H1 (cell line): ENCODE measurements at regions not wholly inside any gene's neighbourhood (a gene's known extent, or its start where the extent isn't known, plus 50 kb on each side); places are given as distances from the start of the nearest gene placed in this dataset.

Experiments
- CTCF ChIA-PET: fragments of 300-600 bp; sonication (Branson Sonifier 250); formaldehyde crosslinking; loops from one replicate; lab custom pipeline; 2021; ENCODE audit not compliant: partially characterized antibody; lab: Charles Lee
- POLR2A ChIA-PET: fragments of 300-600 bp; sonication (Branson Sonifier 250); formaldehyde crosslinking; loops from one replicate; lab custom pipeline; 2021; ENCODE audit warnings: inconsistent platforms; ENCODE audit not compliant: partially characterized antibody; lab: Charles Lee
- DNase-seq, 2 experiments: peaks; one replicate each; pipeline versions ENCODE4 v3.0.0 to v3.0.0-alpha.2; 2010 to 2022; ENCODE audit warnings: low spot score in 2 of 2, low read depth in 1 of 2, mixed read lengths in 1 of 2
- FAIRE-seq: peaks from 2 replicates; lab custom pipeline; 2011; peaks lifted over from hg19 to GRCh38; lab: Jason Lieb, UNC
- H2AFZ ChIP-seq: 2 replicates; pipeline ENCODE4 v1.8.1; 2012; ENCODE audit warnings: low read length, inconsistent platforms
- H2AK5ac ChIP-seq: 2 replicates; pipeline ENCODE4 v1.6.1; 2013; ENCODE audit warnings: low read depth, low read length
- H2BK120ac ChIP-seq: replicated peaks from 2 replicates; pipeline ENCODE3; 2013; ENCODE audit warnings: low read depth, low read length, inconsistent platforms
- H2BK12ac ChIP-seq: 2 replicates; pipeline ENCODE4 v1.6.1; 2013; ENCODE audit warnings: low read depth, low read length
- H2BK15ac ChIP-seq: 2 replicates; pipeline ENCODE4 v1.6.1; 2013; ENCODE audit warnings: low read length
- H2BK20ac ChIP-seq: 2 replicates; pipeline ENCODE4 v1.6.1; 2013; ENCODE audit warnings: low read length
- H2BK5ac ChIP-seq: 2 replicates; pipeline ENCODE4 v1.6.1; 2013; ENCODE audit warnings: low read depth, low read length
- H3K14ac ChIP-seq: 2 replicates; pipeline ENCODE4 v1.6.1; 2013; ENCODE audit warnings: inconsistent platforms; ENCODE audit not compliant: insufficient read length
- H3K18ac ChIP-seq: 2 replicates; pipeline ENCODE4 v1.6.1; 2013; ENCODE audit warnings: low read length; ENCODE audit errors: extremely low read depth
- H3K23ac ChIP-seq: 2 replicates; pipeline ENCODE4 v1.6.1; 2013; ENCODE audit warnings: inconsistent platforms; ENCODE audit not compliant: insufficient read length
- H3K23me2 ChIP-seq: 2 replicates; pipeline ENCODE4 v1.6.1; 2013; ENCODE audit warnings: low read depth, low read length
- H3K27ac ChIP-seq: 2 replicates; pipeline ENCODE4 v1.6.1; 2011; ENCODE audit warnings: low read depth, low read length, inconsistent platforms
- H3K27me3 ChIP-seq, 4 experiments: replicated peaks in 1 of 4; 1 replicate in 1 of 4; 2 replicates in 3 of 4; pipeline versions ENCODE4 v1.6.1 to v1.8.1; 2011 to 2013; ENCODE audit warnings: low read length in 3 of 4, mild to moderate bottlenecking in 3 of 4, inconsistent platforms in 2 of 4, mixed read lengths in 2 of 4, moderate library complexity in 1 of 4; ENCODE audit not compliant: control insufficient read depth in 3 of 4, insufficient read depth in 3 of 4; ENCODE audit errors: extremely low read depth in 1 of 4
- H3K36me3 ChIP-seq, 4 experiments: 2 replicates each; pipeline versions ENCODE4 v1.6.1 to v1.8.1; 2011 to 2013; ENCODE audit warnings: mild to moderate bottlenecking in 4 of 4, low read length in 3 of 4, moderate library complexity in 2 of 4, control low read depth in 1 of 4, inconsistent platforms in 1 of 4; ENCODE audit not compliant: insufficient read depth in 4 of 4, control insufficient read depth in 2 of 4
- H3K4ac ChIP-seq: replicated peaks from 2 replicates; pipeline ENCODE3; 2013; ENCODE audit warnings: low read length, low read depth, mixed read lengths, inconsistent platforms; ENCODE audit not compliant: insufficient read length
- H3K4me1 ChIP-seq, 4 experiments: replicated peaks in 1 of 4; 1 replicate in 1 of 4; 2 replicates in 3 of 4; pipeline versions ENCODE4 v1.6.1 to v1.8.1; 2011 to 2013; ENCODE audit warnings: low read length in 3 of 4, inconsistent platforms in 2 of 4, mixed read lengths in 1 of 4; ENCODE audit not compliant: insufficient read depth in 4 of 4, control insufficient read depth in 3 of 4
- H3K4me2 ChIP-seq, 2 experiments: 2 replicates each; pipeline versions ENCODE4 v1.6.1 to v1.8.1; 2011 to 2013; ENCODE audit warnings: low read depth in 2 of 2, low read length in 2 of 2, control low read depth in 1 of 2, inconsistent platforms in 1 of 2, mild to moderate bottlenecking in 1 of 2; ENCODE audit not compliant: insufficient read depth in 1 of 2
- H3K4me3 ChIP-seq, 4 experiments: fragments of 200-600, 300-600 bp in 1 of 4; sonication (generic), shearing (Covaris generic), sonication (Bioruptor Twin) in 1 of 4; 2 replicates each; pipeline versions ENCODE4 v1.5.1 to v1.8.1; 2011 to 2016; ENCODE audit warnings: low read length in 4 of 4, low read depth in 3 of 4, control low read depth in 2 of 4, inconsistent platforms in 2 of 4, mild to moderate bottlenecking in 2 of 4, mixed read lengths in 1 of 4, moderate library complexity in 1 of 4; ENCODE audit not compliant: insufficient read depth in 2 of 4; ENCODE audit errors: extremely low read depth in 1 of 4
- H3K56ac ChIP-seq: replicated peaks from 2 replicates; pipeline ENCODE3; 2013; ENCODE audit warnings: low read depth, mild to moderate bottlenecking, mixed read lengths, low read length, inconsistent platforms; ENCODE audit not compliant: insufficient read length
- H3K79me1 ChIP-seq: 2 replicates; pipeline ENCODE4 v1.6.1; 2013; ENCODE audit warnings: low read depth, low read length, control low read depth
- H3K79me2 ChIP-seq, 2 experiments: 2 replicates each; pipeline versions ENCODE4 v1.6.1 to v1.8.1; 2012 to 2013; ENCODE audit warnings: low read length in 2 of 2, mild to moderate bottlenecking in 2 of 2, inconsistent platforms in 1 of 2; ENCODE audit not compliant: insufficient read depth in 2 of 2, control insufficient read depth in 1 of 2
- H3K9ac ChIP-seq, 4 experiments: replicated peaks in 1 of 4; 1 replicate in 1 of 4; 2 replicates in 3 of 4; pipeline versions ENCODE4 v1.6.1 to v1.8.1; 2011 to 2013; ENCODE audit warnings: low read depth in 3 of 4, low read length in 3 of 4, control low read depth in 2 of 4, mild to moderate bottlenecking in 2 of 4, moderate library complexity in 2 of 4, inconsistent platforms in 1 of 4; ENCODE audit errors: extremely low read depth in 1 of 4
- H3K9me3 ChIP-seq, 2 experiments: 2 replicates each; pipeline versions ENCODE4 v1.6.1 to v1.8.1; 2012 to 2013; ENCODE audit warnings: mild to moderate bottlenecking in 2 of 2, moderate library complexity in 2 of 2, control low read depth in 1 of 2, inconsistent platforms in 1 of 2, low read depth in 1 of 2, low read length in 1 of 2, mixed read lengths in 1 of 2; ENCODE audit not compliant: insufficient read depth in 2 of 2
- H4K20me1 ChIP-seq, 2 experiments: replicated peaks in 1 of 2; 2 replicates each; pipeline versions ENCODE3 to v1.8.1; 2011 to 2013; ENCODE audit warnings: inconsistent platforms in 2 of 2, low read length in 2 of 2, mild to moderate bottlenecking in 1 of 2; ENCODE audit not compliant: insufficient read depth in 2 of 2, control insufficient read depth in 1 of 2
- H4K5ac ChIP-seq: 2 replicates; pipeline ENCODE4 v1.6.1; 2013; ENCODE audit warnings: low read length, low read depth, mixed read lengths, inconsistent platforms; ENCODE audit not compliant: insufficient read length
- H4K8ac ChIP-seq: 2 replicates; pipeline ENCODE4 v1.8.0; 2013; ENCODE audit warnings: mild to moderate bottlenecking, moderate library complexity, low read length, inconsistent platforms; ENCODE audit not compliant: insufficient read depth; ENCODE audit errors: extremely low read depth
- H4K91ac ChIP-seq: replicated peaks from 2 replicates; pipeline ENCODE3; 2013; ENCODE audit warnings: low read length, mixed read lengths, inconsistent platforms; ENCODE audit not compliant: insufficient read length
- ATF3 ChIP-seq: IDR thresholded peaks from 2 replicates; pipeline ENCODE4 v1.6.1; 2011; ENCODE audit warnings: low read depth, mild to moderate bottlenecking, low read length; ENCODE audit not compliant: insufficient read depth
- CHD1 ChIP-seq: IDR thresholded peaks from 2 replicates; pipeline ENCODE4 v1.6.1; 2012; ENCODE audit warnings: low read depth, low read length, improper control_type of control experiment
- E2F6 ChIP-seq: IDR thresholded peaks from 2 replicates; pipeline ENCODE4 v1.6.1; 2012; ENCODE audit warnings: inconsistent platforms
- EGR1 ChIP-seq: IDR thresholded peaks from 2 replicates; pipeline ENCODE4 v1.6.1; 2011; ENCODE audit warnings: low read depth, low read length, borderline replicate concordance
- JUN ChIP-seq: IDR thresholded peaks from 2 replicates; pipeline ENCODE4 v1.6.1; 2011; ENCODE audit warnings: low read depth, mild to moderate bottlenecking, improper control_type of control experiment, low read length
- JUND ChIP-seq: IDR thresholded peaks from 2 replicates; pipeline ENCODE4 v1.6.1; 2011; ENCODE audit warnings: mild to moderate bottlenecking, improper control_type of control experiment, low read length
- NANOG ChIP-seq: IDR thresholded peaks from 2 replicates; pipeline ENCODE4 v1.6.1; 2011; ENCODE audit warnings: low read length, low read depth, mild to moderate bottlenecking, inconsistent platforms; ENCODE audit not compliant: insufficient read depth, poor library complexity, severe bottlenecking
- POU5F1 ChIP-seq: IDR thresholded peaks from 2 replicates; pipeline ENCODE4 v1.6.1; 2011; ENCODE audit warnings: low read depth, mild to moderate bottlenecking, low read length, moderate library complexity
- RAD21 ChIP-seq, 2 experiments: IDR thresholded peaks in 1 of 2; conservative IDR thresholded peaks in 1 of 2; 2 replicates each; pipeline ENCODE4 v1.6.1; 2011; ENCODE audit warnings: low read depth in 2 of 2, low read length in 2 of 2, improper control_type of control experiment in 1 of 2, inconsistent platforms in 1 of 2, mild to moderate bottlenecking in 1 of 2, moderate library complexity in 1 of 2
- RNF2 ChIP-seq: fragments of 200-900, 300-1000 bp; sonication (generic); IDR thresholded peaks from 2 replicates; pipeline ENCODE4 v1.7.1; 2016; ENCODE audit warnings: borderline replicate concordance, low read depth, mild to moderate bottlenecking, antibody characterized with exemption, low read length; ENCODE audit not compliant: poor library complexity, severe bottlenecking; ENCODE audit errors: missing control alignments
- SP1 ChIP-seq: IDR thresholded peaks from 2 replicates; pipeline ENCODE4 v1.6.1; 2011; ENCODE audit warnings: low read depth, low read length
- ZNF274 ChIP-seq: IDR thresholded peaks from 2 replicates; pipeline ENCODE4 v1.7.0; 2012; ENCODE audit warnings: low read length, borderline replicate concordance; ENCODE audit errors: extremely low read depth
- WGBS, 2 experiments: shearing (Covaris generic) in 1 of 2; methylation state at CpG; one replicate each; pipeline versions ENCODE4 v1.1.6 to v1.1.7; 2013 to 2015; ENCODE audit warnings: low lambda C conversion rate in 2 of 2, mixed read lengths in 2 of 2, inconsistent platforms in 1 of 2, low coverage in 1 of 2, missing lambda C conversion rate in 1 of 2; ENCODE audit not compliant: insufficient replicate concordance in 2 of 2, insufficient coverage in 1 of 2, insufficient read length in 1 of 2; ENCODE audit errors: extremely low coverage in 1 of 2, missing lambda C conversion rate in 1 of 2; 5-methylcytosine and 5-hydroxymethylcytosine counted together

- Histone ChIP-seq H2BK15ac (no peak overlapping the region), H3K9me3 (peaks cover 8 to 10% of the 10 kb centered on the region in 2 experiments), H3K56ac (no peak overlapping the region), H3K79me2 (no peaks in the 10 kb centered on the region), H2BK20ac (no peak overlapping the region), H3K36me3 (no peaks in the 10 kb centered on the region), H2BK120ac (no peak overlapping the region), H3K14ac (no peak overlapping the region), H3K4me3 (no peak overlapping the region), H4K5ac (no peak overlapping the region), H4K91ac (no peak overlapping the region), H3K23ac (no peak overlapping the region), H4K20me1 (no peaks in the 10 kb centered on the region), H2BK12ac (no peak overlapping the region), H2AK5ac (no peak overlapping the region), H4K8ac (no peak overlapping the region), H3K4me2 (no peak overlapping the region), H2BK5ac (no peak overlapping the region), H3K79me1 (no peaks in the 10 kb centered on the region), H3K9ac (no peak overlapping the region), H2AFZ (no peak overlapping the region), H3K4ac (no peak overlapping the region), H3K23me2 (no peaks in the 10 kb centered on the region), H3K18ac (no peak overlapping the region), H3K27me3 (no peaks in the 10 kb centered on the region), H3K27ac (no peak overlapping the region), H3K4me1 (no peaks in the 10 kb centered on the region)
- WGBS, 2 experiments: 70% methylated on average over 5 of the region's 5 CpGs; no CpG with 5 or more reads in 1 of the 2 experiments
- POLR2A ChIA-PET: no interaction called here
- FAIRE-seq: no peak
- CTCF ChIA-PET: no interaction called here
- no peak for DNase-seq
- TF ChIP-seq NANOG (no peak), ATF3 (no peak), POU5F1 (no peak), SP1 (no peak), RNF2 (no peak), JUND (no peak), EGR1 (no peak), E2F6 (no peak), RAD21 (IDR thresholded peaks at IDR 0.05 in 1 of 2, conservative IDR thresholded peaks at IDR 0.05 in 1 of 2; ENCODE audit: low read depth in 2 of 2, low read length in 2 of 2) (no peak), JUN (no peak), ZNF274 (no peak), CHD1 (no peak)
Observed at GRCh38 chr11:42329929-42330565, 870.6 kb upstream of the LRRC4C start.
